Ovary (tissue), 7 donors: ENCODE measurements at regions not wholly inside any gene's neighbourhood (a gene's known extent, or its start where the extent isn't known, plus 50 kb on each side); places are given as distances from the start of the nearest gene placed in this dataset.

Source experiments
- DNase-seq, 5 donors: peaks; one replicate each; pipeline ENCODE4 v3.0.0-alpha.2; 2019 to 2020
- H3K27ac ChIP-seq, 2 donors: fragments of 200-600 bp; one replicate each; pipeline versions ENCODE4 v1.5.1 to v1.8.0; 2019 to 2022
- H3K27me3 ChIP-seq: fragments of 200-600 bp; one replicate; pipeline ENCODE4 v1.8.0; 2022
- H3K36me3 ChIP-seq: fragments of 200-600 bp; sonication (generic); one replicate; pipeline ENCODE4 v1.5.1; 2019
- H3K4me1 ChIP-seq: one replicate; pipeline ENCODE4 v1.8.1; 2013; ENCODE audit warnings: mild to moderate bottlenecking, moderate library complexity; ENCODE audit not compliant: insufficient read depth
- H3K4me3 ChIP-seq: fragments of 200-600 bp; sonication (generic); one replicate; pipeline ENCODE4 v1.5.1; 2017
- H3K9me3 ChIP-seq, 2 donors: fragments of 200-600 bp in 1 of 2; sonication (generic) in 1 of 2; one replicate each; pipeline versions ENCODE4 v1.5.1 to v1.8.1; 2013 to 2019; ENCODE audit warnings: mild to moderate bottlenecking in 1 of 2, moderate library complexity in 1 of 2
- CTCF ChIP-seq, 3 donors: fragments of 450-650 bp in 2 of 3; fragments of 200-600 bp in 1 of 3; IDR thresholded peaks; one replicate each; pipeline versions ENCODE4 v1.5.1 to v1.8.0; 2016 to 2022; ENCODE audit warnings: antibody characterized with exemption in 3 of 3, mild to moderate bottlenecking in 1 of 3
- EP300 ChIP-seq: sonication (generic); formaldehyde crosslinking; IDR thresholded peaks from one replicate; pipeline ENCODE4 v1.6.1; 2017; ENCODE audit warnings: antibody characterized with exemption
- POLR2A ChIP-seq: fragments of 450-650 bp; IDR thresholded peaks from one replicate; pipeline ENCODE4 v1.6.1; 2017; ENCODE audit warnings: antibody characterized with exemption, mild to moderate bottlenecking, moderate library complexity
- WGBS, 3 donors: extraction: QIAGEN DNeasy Blood & Tissue Kit in 1 of 3; methylation state at CpG; one replicate each; pipeline versions ENCODE4 v1.1.5 to v1.1.7; 2013 to 2017; 5-methylcytosine and 5-hydroxymethylcytosine counted together
- intact Hi-C, 4 donors: fragments of 100-400 bp; cut with DNase I; formaldehyde crosslinking; loops; one replicate each; pipeline versions ENCODE4 v1.11.0 to v1.15.1; 2022 to 2023
- donor health status: DM: no; HTN: no; CAD: no; lungs with moderate emphysema.
- donor health status: DM: no; HTN: no; CAD: no.
- donor health status: Bipolar disorder and iron deficiency.
- donor health status: DM: no; HTN: no; CAD: no.
- donor health status: DM: yes; HTN: yes; CAD: no.

- Histone ChIP-seq H3K27me3 (no peaks in the 10 kb centered on the region), H3K4me3 (no peak overlapping the region), H3K27ac (no peak overlapping the region), H3K9me3 (no peaks in the 10 kb centered on the region), H3K4me1 (no peaks in the 10 kb centered on the region), H3K36me3 (no peaks in the 10 kb centered on the region)
- WGBS, 3 donors = 83 to 91% (median 86%) methylated on average over 8 of the region's 8 CpGs
- no peak for TF ChIP-seq CTCF (IDR thresholded peaks at IDR 0.05)
- TF ChIP-seq EP300 = no peak
- no peak for TF ChIP-seq POLR2A
- intact Hi-C loops = no loop called here
- no peak for DNase-seq
These were observed 66.9 kb upstream of the NTRK3 start for GRCh38 chr15:88323468-88323867.

GRCh38 chr15:88322461-88322860 lies 65.9 kb upstream of the NTRK3 start:
- 65 to 74% (median 70%) methylated on average over 3 of the region's 3 CpGs for WGBS, 3 donors
- no peaks in the 10 kb centered on the region for H3K9me3 ChIP-seq
- no peaks in the 10 kb centered on the region for H3K36me3 ChIP-seq
- no peaks in the 10 kb centered on the region for H3K27me3 ChIP-seq
- no peak overlapping the region for H3K4me3 ChIP-seq
- no peak for TF ChIP-seq POLR2A
- no peak for TF ChIP-seq CTCF (IDR thresholded peaks at IDR 0.05)
- no peak for TF ChIP-seq EP300
- intact Hi-C loops = no loop called here
- H3K27ac ChIP-seq = no peak overlapping the region
- no peaks in the 10 kb centered on the region for H3K4me1 ChIP-seq
- no peak for DNase-seq

- no peak for DNase-seq
- Histone ChIP-seq H3K27ac (no peak overlapping the region), H3K27me3 (no peaks in the 10 kb centered on the region), H3K4me1 (no peaks in the 10 kb centered on the region), H3K4me3 (no peak overlapping the region), H3K9me3 (no peaks in the 10 kb centered on the region), H3K36me3 (no peaks in the 10 kb centered on the region)
- WGBS, 3 donors = 25 to 41% (median 26%) methylated on average over 3 of the region's 3 CpGs
- intact Hi-C loops = no loop called here
- no peak for TF ChIP-seq CTCF (IDR thresholded peaks at IDR 0.05)
- TF ChIP-seq EP300 = no peak
- TF ChIP-seq POLR2A = no peak
These were observed 64.7 kb upstream of the NTRK3 start for GRCh38 chr15:88321271-88321670.

GRCh38 chr15:88316586-88316985 lies 60.0 kb upstream of the NTRK3 start:
- Histone ChIP-seq H3K36me3 (no peaks in the 10 kb centered on the region), H3K4me1 (no peaks in the 10 kb centered on the region), H3K4me3 (no peak overlapping the region), H3K27ac (no peak overlapping the region), H3K27me3 (no peaks in the 10 kb centered on the region), H3K9me3 (no peaks in the 10 kb centered on the region)
- intact Hi-C loops = no loop called here
- no peak for DNase-seq
- 76 to 92% (median 90%) methylated on average over 3 of the region's 3 CpGs for WGBS, 3 donors
- TF ChIP-seq POLR2A = no peak
- no peak for TF ChIP-seq CTCF (IDR thresholded peaks at IDR 0.05)
- no peak for TF ChIP-seq EP300
